Stomach (tissue), 8 donors: ENCODE measurements at regions not wholly inside any gene's neighbourhood (a gene's known extent, or its start where the extent isn't known, plus 50 kb on each side); places are given as distances from the start of the nearest gene placed in this dataset.

Experiments used
- DNase-seq, 2 donors: peaks; one replicate each; pipeline versions ENCODE4 v3.0.0 to v3.0.0-alpha.2; 2013 to 2019
- H3K27ac ChIP-seq, 5 donors: fragments of 200-600 bp in 4 of 5; sonication (generic) in 4 of 5; one replicate each; pipeline ENCODE4 v1.5.1; 2013 to 2019; ENCODE audit warnings: mild to moderate bottlenecking in 1 of 5, moderate library complexity in 1 of 5
- H3K27me3 ChIP-seq, 3 donors: fragments of 200-600 bp; sonication (generic); one replicate each; pipeline ENCODE4 v1.5.1; 2017 to 2019; ENCODE audit warnings: mixed run types in 1 of 3
- H3K36me3 ChIP-seq, 4 donors: fragments of 200-600 bp; sonication (generic); 1 replicate in 3 of 4; 2 replicates in 1 of 4; pipeline ENCODE4 v1.5.1; 2016 to 2019
- H3K4me1 ChIP-seq, 4 donors: fragments of 200-600 bp; sonication (generic); one replicate each; pipeline ENCODE4 v1.5.1; 2016 to 2019
- H3K4me3 ChIP-seq, 4 donors: fragments of 200-600 bp; sonication (generic) in 3 of 4; one replicate each; pipeline ENCODE4 v1.5.1; 2016 to 2019; ENCODE audit warnings: mild to moderate bottlenecking in 1 of 4
- H3K9me3 ChIP-seq, 4 donors: fragments of 200-600 bp; sonication (generic); one replicate each; pipeline ENCODE4 v1.5.1; 2016 to 2019
- EP300 ChIP-seq: sonication (generic); formaldehyde crosslinking; IDR thresholded peaks from one replicate; pipeline ENCODE4 v1.6.1; 2017; ENCODE audit warnings: antibody characterized with exemption
- POLR2A ChIP-seq, 4 donors: fragments of 450-650 bp; IDR thresholded peaks; one replicate each; pipeline ENCODE4 v1.6.1; 2016; ENCODE audit warnings: antibody characterized with exemption in 4 of 4, control low read depth in 2 of 4, mild to moderate bottlenecking in 1 of 4, moderate library complexity in 1 of 4
- POLR2AphosphoS5 ChIP-seq, 3 donors: sonication (generic); formaldehyde crosslinking; IDR thresholded peaks; one replicate each; pipeline ENCODE4 v1.6.1; 2016; ENCODE audit warnings: antibody characterized with exemption in 3 of 3
- WGBS, 5 donors: extraction: QIAGEN DNeasy Blood & Tissue Kit in 3 of 5; methylation state at CpG; one replicate each; pipeline versions ENCODE4 v1.1.5 to v1.1.7; 2013 to 2018; 5-methylcytosine and 5-hydroxymethylcytosine counted together
- intact Hi-C: fragments of 100-400 bp; cut with DNase I; formaldehyde crosslinking; loops from one replicate; pipeline ENCODE4 v1.15.1; 2023; ENCODE audit warnings: low total_unique reads
- TF ChIP-seq, protein P1 (sequence below), 7 experiments: fragments of 450-650 bp in 4 of 7; fragments of 200-600 bp in 3 of 7; sonication (generic) in 3 of 7; IDR thresholded peaks; one replicate each; pipeline ENCODE4 v1.5.1; 2016 to 2019; ENCODE audit warnings: antibody characterized with exemption in 7 of 7, control low read depth in 2 of 7, mild to moderate bottlenecking in 1 of 7
- donor health status: healthy with polysubstance abuse.
- donor health status: Bipolar disorder and iron deficiency.
- donor health status: healthy.

DNA sequence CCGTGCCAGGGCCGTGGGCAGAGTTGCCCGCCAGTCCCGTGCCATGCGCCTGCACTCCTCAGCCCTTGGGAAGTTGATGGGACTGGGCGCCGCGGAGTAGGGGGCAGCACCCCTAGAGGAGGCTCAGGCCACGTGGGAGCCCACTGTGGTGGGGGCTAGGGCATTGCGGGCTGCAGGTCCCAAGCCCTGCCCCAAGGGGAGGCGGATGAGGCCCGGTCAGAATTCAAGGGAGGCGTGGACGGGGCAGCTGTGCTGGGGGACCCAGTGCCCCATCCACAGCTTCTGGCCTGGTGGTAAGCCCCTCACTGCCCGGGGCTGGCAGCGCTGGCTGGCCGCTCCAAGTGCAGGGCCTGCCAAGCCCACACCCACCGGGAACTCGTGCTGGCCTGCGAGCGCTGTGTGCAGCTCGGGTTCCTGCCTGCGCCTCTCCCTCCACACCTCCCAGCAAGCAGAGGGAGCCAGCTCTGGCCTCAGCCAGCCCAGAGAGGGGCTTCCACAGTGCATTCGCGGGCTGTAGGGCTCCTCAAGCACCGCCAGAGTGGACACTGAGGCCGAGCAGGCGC is 317.8 kb downstream of the HAO1 start:
- whole genome bisulfite sequencing, 5 donors: 85 to 94% (median 89%) methylated on average over 18 to 28 of the region's 28 CpGs
- TF ChIP-seq EP300: no peak
- no peak for TF ChIP-seq POLR2A (IDR thresholded peaks at IDR 0.05)
- TF ChIP-seq, protein P1, sequence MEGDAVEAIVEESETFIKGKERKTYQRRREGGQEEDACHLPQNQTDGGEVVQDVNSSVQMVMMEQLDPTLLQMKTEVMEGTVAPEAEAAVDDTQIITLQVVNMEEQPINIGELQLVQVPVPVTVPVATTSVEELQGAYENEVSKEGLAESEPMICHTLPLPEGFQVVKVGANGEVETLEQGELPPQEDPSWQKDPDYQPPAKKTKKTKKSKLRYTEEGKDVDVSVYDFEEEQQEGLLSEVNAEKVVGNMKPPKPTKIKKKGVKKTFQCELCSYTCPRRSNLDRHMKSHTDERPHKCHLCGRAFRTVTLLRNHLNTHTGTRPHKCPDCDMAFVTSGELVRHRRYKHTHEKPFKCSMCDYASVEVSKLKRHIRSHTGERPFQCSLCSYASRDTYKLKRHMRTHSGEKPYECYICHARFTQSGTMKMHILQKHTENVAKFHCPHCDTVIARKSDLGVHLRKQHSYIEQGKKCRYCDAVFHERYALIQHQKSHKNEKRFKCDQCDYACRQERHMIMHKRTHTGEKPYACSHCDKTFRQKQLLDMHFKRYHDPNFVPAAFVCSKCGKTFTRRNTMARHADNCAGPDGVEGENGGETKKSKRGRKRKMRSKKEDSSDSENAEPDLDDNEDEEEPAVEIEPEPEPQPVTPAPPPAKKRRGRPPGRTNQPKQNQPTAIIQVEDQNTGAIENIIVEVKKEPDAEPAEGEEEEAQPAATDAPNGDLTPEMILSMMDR (IDR thresholded peaks at IDR 0.05): no peak
- no peak for TF ChIP-seq POLR2AphosphoS5 (IDR thresholded peaks at IDR 0.05)
- intact Hi-C loops: no loop called here
- no peak for DNase-seq
- peaks cover 0 to 12% (median 5%) of the 10 kb centered on the region in 4 donors for H3K9me3 ChIP-seq
- H3K4me1 ChIP-seq: no peaks in the 10 kb centered on the region
- no peaks in the 10 kb centered on the region for H3K27me3 ChIP-seq
- H3K27ac ChIP-seq: no peak overlapping the region
- no peak overlapping the region for H3K4me3 ChIP-seq
- no peaks in the 10 kb centered on the region for H3K36me3 ChIP-seq

DNA sequence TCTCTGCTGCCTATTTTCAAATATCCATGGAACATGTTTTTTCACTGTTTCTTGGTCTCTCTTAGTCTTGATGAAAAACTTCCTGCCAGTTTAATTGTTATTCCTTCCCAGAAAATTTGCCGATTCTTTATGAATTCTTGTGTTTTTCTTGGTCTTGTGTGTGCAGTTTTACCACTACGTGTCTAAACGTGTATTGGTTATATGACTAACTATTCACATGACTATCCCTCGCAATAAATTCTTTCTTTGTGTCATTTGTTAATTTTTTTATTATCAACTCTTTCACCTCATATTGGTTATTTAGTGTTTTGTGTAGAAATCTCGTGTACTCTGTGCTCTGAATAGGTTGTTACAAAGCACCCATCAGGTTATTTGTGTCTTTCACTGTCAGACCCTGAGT is 315.4 kb downstream of the HAO1 start:
- Histone ChIP-seq H3K9me3 (peaks cover 0 to 12% (median 5%) of the 10 kb centered on the region in 4 donors), H3K4me1 (no peaks in the 10 kb centered on the region), H3K27me3 (no peaks in the 10 kb centered on the region), H3K36me3 (no peaks in the 10 kb centered on the region), H3K27ac (no peak overlapping the region), H3K4me3 (no peak overlapping the region)
- no peak for DNase-seq
- WGBS, 5 donors: 76 to 85% (median 82%) methylated on average over 5 of the region's 5 CpGs
- TF ChIP-seq POLR2AphosphoS5 (IDR thresholded peaks at IDR 0.05) (no peak), POLR2A (IDR thresholded peaks at IDR 0.05) (no peak), EP300 (no peak)
- TF ChIP-seq, protein P1 (IDR thresholded peaks at IDR 0.05): no peak
- intact Hi-C loops: no loop called here

DNA sequence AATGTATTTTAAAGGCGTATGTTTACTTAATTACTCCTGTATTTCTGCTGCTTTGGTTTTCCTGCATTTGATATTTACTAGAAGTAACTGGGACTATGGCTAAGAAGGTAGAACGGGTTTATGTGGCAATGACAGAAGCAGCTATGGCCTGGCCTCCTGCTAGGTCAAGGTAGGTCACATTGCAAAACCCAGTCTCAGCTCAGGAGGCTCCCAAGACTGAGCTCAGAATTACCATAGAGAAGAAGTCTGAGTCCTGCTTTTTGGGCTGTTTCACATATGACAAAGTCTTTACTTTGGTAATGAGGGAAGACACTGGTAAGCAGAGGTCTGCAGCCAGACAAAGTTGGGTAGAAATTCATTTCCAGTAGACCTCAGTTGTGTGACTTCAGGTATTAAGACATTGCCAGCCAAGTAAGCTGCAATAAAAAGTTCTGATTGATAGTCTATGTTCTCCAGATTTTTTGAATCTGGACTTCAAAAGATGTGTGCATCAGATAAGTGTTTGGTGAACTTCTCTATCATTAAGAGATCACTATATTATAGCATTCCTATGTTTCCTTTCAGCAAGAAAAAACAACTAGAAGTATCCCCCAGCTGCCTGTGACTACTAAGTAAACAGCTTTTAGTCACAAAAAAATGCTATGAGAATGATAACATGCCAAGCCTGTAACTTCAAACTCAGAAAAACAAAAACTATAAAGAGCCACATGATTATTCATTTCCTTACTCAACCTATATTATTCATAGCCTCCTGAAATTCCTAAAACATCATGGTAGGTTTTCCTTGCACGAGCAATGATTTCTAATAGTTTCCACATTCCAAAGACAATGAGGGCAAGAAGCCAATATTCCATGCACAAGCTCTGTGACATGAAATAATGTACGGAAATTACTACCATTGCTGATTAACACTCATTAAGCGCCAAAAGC is 312.3 kb downstream of the HAO1 start:
- Histone ChIP-seq H3K36me3 (no peaks in the 10 kb centered on the region), H3K4me3 (no peak overlapping the region), H3K4me1 (no peaks in the 10 kb centered on the region), H3K27ac (no peak overlapping the region), H3K9me3 (no peaks in the 10 kb centered on the region), H3K27me3 (no peaks in the 10 kb centered on the region)
- intact Hi-C loops: no loop called here
- WGBS, 5 donors: 57 to 69% (median 67%) methylated on average over 5 of the region's 5 CpGs
- peak in 1 of 2 donors; percentile 44 for DNase-seq
- no peak for TF ChIP-seq POLR2AphosphoS5 (IDR thresholded peaks at IDR 0.05)
- no peak for TF ChIP-seq EP300
- no peak for TF ChIP-seq POLR2A (IDR thresholded peaks at IDR 0.05)

DNA sequence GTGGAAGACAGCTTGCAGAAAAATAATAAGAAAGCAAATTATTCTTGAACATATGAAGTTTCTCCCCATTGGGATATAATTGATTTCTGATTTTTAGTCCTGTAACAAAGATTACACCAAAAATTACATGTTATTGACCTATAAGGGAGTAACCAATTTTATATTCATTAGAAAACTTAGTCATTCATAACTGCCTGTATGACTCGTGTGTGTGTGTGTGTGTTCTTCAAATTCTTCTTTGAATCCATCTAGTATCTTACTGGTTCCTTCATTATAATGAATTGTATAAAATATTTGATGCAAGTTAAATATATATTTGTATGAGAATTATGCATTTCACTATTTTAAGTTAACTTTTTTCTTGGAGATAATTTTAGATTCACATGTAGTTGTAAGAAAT is 310.4 kb downstream of the HAO1 start:
- no peaks in the 10 kb centered on the region for H3K36me3 ChIP-seq
- no peak overlapping the region for H3K27ac ChIP-seq
- no peaks in the 10 kb centered on the region for H3K4me1 ChIP-seq
- DNase-seq: no peak
- intact Hi-C loops: no loop called here
- H3K4me3 ChIP-seq: no peak overlapping the region
- 27 to 60% (median 54%) methylated on average over 1 of the region's 1 CpG for WGBS, 5 donors
- TF ChIP-seq POLR2AphosphoS5 (IDR thresholded peaks at IDR 0.05) (no peak), EP300 (no peak), POLR2A (IDR thresholded peaks at IDR 0.05) (no peak)
- TF ChIP-seq, protein P1 (IDR thresholded peaks at IDR 0.05): no peak
- no peaks in the 10 kb centered on the region for H3K9me3 ChIP-seq
- no peaks in the 10 kb centered on the region for H3K27me3 ChIP-seq
